HG02642 (cell line): ENCODE measurements at regions not wholly inside any gene's neighbourhood (a gene's known extent, or its start where the extent isn't known, plus 50 kb on each side); places are given as distances from the start of the nearest gene placed in this dataset.
"Not testable (repeated sequence)": the region's sequence is repeated elsewhere in the genome, so short reads cannot be mapped to it uniquely, and the experiment has no call there.

Source experiments
- ATAC-seq: cut with Tn5 transposase; IDR thresholded peaks from one replicate; pipeline ENCODE4 v1.9.1; 2021; ENCODE audit warnings: mild to moderate bottlenecking; ENCODE audit not compliant: unreplicated experiment, poor library complexity

DNA sequence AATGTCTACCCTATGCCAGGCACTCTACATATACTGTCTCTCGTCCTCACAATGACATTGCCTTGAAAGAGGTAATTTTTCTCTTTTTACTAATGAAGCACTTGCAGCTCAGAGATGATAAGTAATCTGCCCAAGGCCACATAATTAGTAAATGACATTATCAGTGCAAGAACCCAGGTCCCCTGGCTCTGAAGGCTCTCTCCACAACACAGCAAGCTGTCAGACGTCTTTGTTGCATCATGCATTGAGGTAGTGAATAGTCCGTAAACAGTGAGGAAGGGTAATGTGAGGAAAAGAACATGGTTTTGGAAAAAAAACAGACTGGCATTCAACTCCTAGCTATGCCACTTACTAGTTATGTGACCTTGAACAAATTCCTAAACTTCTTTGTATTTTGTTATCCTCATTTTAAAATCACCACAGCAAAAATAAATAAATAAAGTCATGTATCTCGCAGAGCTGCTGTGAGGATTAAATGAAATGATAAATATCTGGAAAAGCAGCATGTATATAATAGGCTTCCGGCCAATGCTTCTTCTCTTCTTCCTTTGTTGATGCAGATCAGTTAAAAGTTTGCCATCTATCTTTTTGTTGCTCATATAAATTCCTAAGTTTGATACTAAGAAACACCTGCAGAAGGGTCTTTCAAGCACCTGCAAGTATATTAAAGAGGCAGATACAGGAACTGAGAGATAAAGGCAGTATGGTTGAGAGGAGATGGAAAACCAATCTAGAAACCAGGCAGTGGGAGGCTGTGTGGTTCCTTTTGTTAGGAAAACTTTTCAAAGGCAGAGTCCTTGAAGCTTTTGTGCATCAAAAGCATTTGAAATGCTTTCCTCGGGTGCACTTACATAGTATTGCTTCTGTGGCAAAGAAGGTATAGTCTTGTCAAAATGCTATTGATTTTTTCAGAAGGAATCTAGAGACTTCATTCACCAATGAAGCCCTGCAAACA lies 82.8 kb downstream of the BTG1 start:
- no peak for ATAC-seq

- ATAC-seq, result no peak
Measured at GRCh38 chr12:92061061-92061460, 84.6 kb downstream of the BTG1 start.

DNA sequence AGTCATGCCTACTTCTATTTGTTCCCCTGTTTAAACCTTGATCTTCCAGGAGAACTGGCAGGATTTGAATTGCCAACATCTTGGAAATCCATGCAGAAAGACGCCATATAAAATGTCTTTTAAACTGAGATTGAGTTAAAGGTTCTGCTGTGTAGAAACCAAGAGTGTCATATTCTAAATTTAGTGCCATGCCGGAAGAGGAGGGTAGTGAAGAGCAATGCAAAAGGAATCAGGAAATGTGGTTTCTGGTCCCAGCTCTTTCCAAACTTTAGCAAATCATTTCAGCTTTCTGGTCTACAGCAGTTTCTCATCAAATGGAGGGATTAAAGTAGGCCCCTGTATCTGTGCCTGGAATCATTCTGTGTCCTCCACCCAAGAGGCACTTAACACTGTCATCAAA lies 85.7 kb downstream of the BTG1 start:
- ATAC-seq, result no peak

- peak; percentile 71 for ATAC-seq
Measured at GRCh38 chr12:92058664-92059063, 87.0 kb downstream of the BTG1 start.

GRCh38 chr12:92056756-92057155 lies 88.9 kb downstream of the BTG1 start:
- ATAC-seq, result not testable (repeated sequence)

DNA sequence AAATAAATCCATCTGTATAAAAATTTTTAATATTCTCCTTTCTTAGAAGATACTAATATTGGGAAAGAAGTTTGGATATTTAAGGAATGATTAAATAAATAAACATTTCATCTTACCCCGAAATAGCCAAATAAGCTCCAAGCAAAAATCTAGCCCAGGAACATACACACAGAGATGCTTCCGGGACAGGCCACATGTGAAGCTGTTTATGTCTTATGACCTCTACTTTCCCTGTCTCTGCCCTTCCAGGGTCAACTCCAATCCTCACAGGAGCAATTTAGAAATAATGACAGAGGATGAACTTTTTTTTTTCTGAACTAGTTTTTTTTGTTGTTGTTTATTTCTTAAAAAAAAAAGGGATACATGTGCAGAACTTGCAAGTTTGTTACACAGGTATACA lies 89.4 kb downstream of the BTG1 start:
- no peak for ATAC-seq

DNA sequence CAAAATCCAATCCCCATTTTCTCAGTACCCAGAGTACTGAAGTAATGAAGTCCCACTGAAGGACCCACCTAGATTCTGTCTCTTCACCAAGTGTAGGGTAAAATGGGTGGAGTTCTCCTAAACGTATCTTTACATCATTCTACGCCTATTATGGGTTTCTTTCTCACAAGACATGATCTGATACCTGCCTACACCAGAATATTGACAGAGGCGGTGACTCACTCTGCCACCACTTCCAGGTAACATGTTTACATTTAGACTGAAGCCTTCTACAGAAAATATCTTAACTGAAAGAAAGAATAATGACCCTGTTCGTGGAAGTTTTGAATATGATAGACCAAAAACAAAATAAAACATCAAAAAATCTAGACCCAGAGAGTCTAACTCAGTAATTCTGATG lies 89.8 kb downstream of the BTG1 start:
- no peak for ATAC-seq

DNA sequence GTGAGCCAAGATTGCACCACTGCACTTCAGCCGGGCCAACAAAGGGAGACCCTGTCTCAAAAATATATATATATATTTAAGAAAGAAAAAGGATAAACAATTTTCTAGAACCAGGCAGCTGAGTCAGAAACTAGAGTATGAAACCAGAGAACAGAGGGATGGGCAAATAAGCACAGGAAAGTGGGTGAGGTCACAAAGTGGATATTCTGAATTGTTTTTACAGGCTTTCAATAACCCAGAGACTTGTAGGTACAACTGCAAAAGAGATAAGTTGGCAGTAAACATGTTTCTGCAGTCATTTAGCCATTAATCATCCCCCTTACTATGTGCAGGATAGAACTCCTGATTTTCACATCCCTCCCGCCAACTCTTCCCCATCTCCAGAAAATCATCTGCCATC lies 94.2 kb downstream of the BTG1 start:
- ATAC-seq, result no peak

DNA sequence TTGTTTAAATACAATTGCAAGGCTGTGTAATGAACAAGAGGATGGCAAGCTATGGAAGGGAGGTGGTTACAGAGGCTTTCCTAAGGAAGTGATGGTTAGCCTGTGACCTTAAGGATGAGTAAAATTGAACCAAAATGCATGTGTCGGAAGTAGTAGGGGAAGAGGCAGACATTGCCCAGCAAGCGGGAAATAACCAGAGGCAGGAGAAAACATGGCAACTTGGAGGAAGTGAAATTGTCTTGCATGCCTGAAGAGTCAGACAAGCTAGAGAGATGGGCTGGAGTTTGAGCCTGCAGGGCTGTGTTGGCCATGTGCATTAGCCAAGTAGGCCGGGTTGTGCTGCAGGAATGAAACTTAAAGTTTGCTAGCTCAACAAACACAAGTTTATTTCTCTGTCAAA lies 96.2 kb downstream of the BTG1 start:
- peak; percentile 78 for ATAC-seq

GRCh38 chr12:92047393-92047826 lies 98.2 kb downstream of the BTG1 start:
- ATAC-seq, result no peak

- ATAC-seq, result no peak
Measured at GRCh38 chr12:92046557-92047392, 98.9 kb downstream of the BTG1 start.

GRCh38 chr12:92045852-92046251 lies 99.8 kb downstream of the BTG1 start:
- ATAC-seq, result no peak

- no peak for ATAC-seq
Measured at GRCh38 chr12:92044435-92044834, 101.2 kb downstream of the BTG1 start.

DNA sequence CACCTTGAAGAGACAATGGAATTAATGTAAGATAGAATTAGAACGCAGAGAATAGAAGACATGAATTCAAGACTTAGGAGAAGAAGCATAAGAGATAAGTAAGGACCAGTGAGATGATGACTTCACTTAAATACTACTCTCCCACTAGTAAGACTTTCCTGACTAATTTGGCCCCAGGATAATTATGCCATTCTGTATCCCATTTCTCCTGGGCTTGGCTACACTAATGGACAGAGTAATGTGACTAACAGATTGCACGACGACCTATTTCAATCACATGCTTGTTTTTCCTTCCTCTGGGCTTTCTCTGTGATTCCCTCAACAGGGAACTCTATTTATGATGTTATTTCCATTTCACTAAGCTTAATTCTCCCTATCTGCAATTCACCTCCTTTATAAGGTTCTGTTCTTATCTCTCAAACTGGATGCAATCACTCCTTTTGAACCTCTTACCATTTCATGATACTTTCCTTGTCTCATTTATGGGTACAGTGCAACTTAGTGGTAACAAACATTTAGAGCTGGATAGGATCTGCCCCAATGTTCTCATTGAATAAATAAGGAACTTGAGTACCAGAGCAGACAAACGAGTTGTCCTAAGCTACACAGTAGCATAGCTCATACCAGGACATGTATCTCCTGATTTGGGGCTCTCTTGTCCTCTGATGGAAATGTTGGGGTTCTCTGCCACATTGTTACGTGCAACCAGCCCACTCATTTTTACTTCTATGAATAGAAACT lies 102.7 kb downstream of the BTG1 start:
- no peak for ATAC-seq

DNA sequence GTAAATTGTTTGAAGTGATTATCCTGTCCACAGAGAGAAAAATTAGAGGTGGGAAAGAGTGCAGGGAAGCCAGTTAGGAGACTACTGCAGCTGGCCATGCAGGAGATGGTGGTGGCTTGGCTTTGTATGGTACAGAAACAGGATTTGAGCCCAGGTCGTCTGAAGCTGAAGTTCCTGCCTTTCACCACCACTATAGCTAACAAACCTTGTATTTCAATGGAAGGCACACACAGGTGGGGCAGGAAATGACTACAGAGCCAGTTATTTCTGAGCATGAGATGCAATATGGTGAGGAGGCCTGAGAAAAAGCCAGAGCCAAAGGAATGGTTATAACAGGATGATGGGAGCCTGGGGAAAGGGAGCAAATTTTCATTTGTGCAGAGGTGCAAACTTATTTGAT lies 103.9 kb downstream of the BTG1 start:
- no peak for ATAC-seq

DNA sequence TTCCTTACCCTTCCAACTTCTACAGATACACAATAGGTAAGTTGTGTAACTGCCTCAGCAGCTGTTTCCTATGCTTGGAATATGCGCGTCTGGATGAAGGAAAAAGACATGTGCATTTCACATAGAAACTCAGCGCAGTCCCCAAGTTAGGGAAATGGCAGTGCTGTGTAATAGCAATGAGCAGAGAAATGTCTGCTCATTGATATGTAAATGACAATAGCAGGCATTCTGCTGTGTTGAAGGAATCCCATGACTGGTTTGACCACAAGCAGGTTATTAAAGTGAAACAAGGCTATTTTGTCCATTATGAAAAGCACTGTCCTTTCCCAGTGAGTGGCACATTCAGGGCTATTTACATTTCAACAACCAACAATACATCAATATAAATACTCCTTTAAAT lies 106.6 kb downstream of the BTG1 start:
- no peak for ATAC-seq

- no peak for ATAC-seq
Measured at GRCh38 chr12:92038476-92038875, 107.2 kb downstream of the BTG1 start.

GRCh38 chr12:92036771-92037453 lies 108.7 kb downstream of the BTG1 start:
- ATAC-seq, result no peak

DNA sequence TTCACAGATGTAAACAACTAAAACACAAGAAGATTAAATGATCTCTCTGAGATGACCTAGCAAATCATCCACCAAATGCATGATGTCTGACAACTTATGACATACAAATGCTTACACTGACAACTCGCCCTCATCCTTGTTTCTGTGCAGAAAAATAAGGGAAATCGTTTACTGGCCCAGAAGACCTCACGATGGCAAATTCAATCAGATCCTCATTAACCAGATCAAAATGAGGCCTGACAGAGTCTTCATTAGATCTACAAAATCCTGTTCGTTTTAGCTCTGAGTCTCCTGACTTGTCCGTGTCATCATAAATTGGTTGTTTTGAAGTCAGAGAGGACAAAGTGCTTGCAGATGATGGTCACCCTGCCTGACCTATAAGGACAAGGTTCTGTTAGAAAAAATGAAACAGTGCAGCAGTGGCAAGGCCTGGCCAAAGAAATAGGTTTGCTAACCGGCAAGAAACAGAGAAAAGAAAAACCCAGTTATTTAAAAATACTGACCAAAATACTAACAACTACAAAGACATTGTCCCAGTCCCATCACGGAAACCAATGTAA lies 109.5 kb downstream of the BTG1 start:
- no peak for ATAC-seq

DNA sequence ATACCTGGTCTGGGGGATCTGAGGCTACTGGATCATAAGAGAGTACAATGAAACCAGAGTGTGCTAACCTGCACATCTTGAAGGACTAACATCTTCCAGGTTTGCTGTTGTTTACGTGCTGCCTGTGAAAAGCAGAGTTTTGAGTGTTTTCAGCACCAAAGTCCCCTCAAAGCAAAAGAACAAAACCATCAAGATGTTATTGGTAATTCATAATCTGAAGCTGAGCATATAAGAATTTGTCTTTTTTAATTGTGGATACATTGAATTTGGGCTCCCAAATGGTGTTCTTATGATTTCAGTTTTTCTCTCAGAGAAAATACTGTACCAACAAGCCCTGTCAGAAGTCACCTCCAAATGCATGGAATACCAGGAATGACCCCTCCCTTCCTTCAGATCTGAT lies 110.2 kb downstream of the BTG1 start:
- ATAC-seq, result no peak
